Right lobe of liver (tissue), 6 donors: ENCODE measurements at regions not wholly inside any gene's neighbourhood (a gene's known extent, or its start where the extent isn't known, plus 50 kb on each side); places are given as distances from the start of the nearest gene placed in this dataset.
"Not testable (repeated sequence)": the region's sequence is repeated elsewhere in the genome, so short reads cannot be mapped to it uniquely, and the experiment has no call there.

Source experiments
- ATAC-seq, 4 donors: fragments of 200-7000 bp; cut with Tn5 transposase; one replicate each; pipeline ENCODE4 v1.9.1; 2020; ENCODE audit warnings: mild to moderate bottlenecking in 4 of 4, moderate library complexity in 4 of 4
- DNase-seq, 3 donors: peaks; one replicate each; pipeline ENCODE4 v3.0.0-alpha.2; 2020
- H3K27ac ChIP-seq, 3 donors: fragments of 200-600 bp; one replicate each; pipeline ENCODE4 v1.8.0; 2022
- H3K27me3 ChIP-seq, 2 donors: fragments of 200-600 bp; one replicate each; pipeline ENCODE4 v1.8.0; 2022
- H3K36me3 ChIP-seq, 4 donors: fragments of 200-600 bp; sonication (generic) in 1 of 4; one replicate each; pipeline versions ENCODE4 v1.5.1 to v1.8.0; 2017 to 2022; ENCODE audit warnings: control low read depth in 1 of 4
- H3K4me1 ChIP-seq, 4 donors: fragments of 200-600 bp; sonication (generic) in 1 of 4; one replicate each; pipeline versions ENCODE4 v1.5.1 to v1.8.0; 2017 to 2022; ENCODE audit warnings: control low read depth in 1 of 4
- H3K4me3 ChIP-seq, 3 donors: fragments of 200-600 bp; one replicate each; pipeline ENCODE4 v1.8.0; 2022
- H3K9me3 ChIP-seq, 4 donors: fragments of 200-600 bp; sonication (generic) in 1 of 4; one replicate each; pipeline versions ENCODE4 v1.5.1 to v1.8.0; 2017 to 2022; ENCODE audit warnings: control low read depth in 1 of 4
- POLR2A ChIP-seq: fragments of 450-650 bp; IDR thresholded peaks from one replicate; pipeline ENCODE4 v1.6.1; 2017; ENCODE audit warnings: antibody characterized with exemption, mild to moderate bottlenecking
- WGBS: methylation state at CpG from one replicate; pipeline ENCODE4 v1.1.6; 2018; ENCODE audit warnings: low coverage, low lambda C conversion rate; ENCODE audit not compliant: insufficient coverage; ENCODE audit errors: missing lambda C conversion rate; 5-methylcytosine and 5-hydroxymethylcytosine counted together
- intact Hi-C, 2 donors: fragments of 100-400 bp; cut with DNase I; formaldehyde crosslinking; loops; one replicate each; pipeline versions ENCODE4 v1.11.2 to v1.14.1; 2022
- TF ChIP-seq, protein P1 (sequence below), 4 donors: fragments of 200-600 bp in 3 of 4; fragments of 450-650 bp in 1 of 4; IDR thresholded peaks; one replicate each; pipeline versions ENCODE4 v1.5.1 to v1.8.0; 2016 to 2022; ENCODE audit warnings: antibody characterized with exemption in 4 of 4, mild to moderate bottlenecking in 2 of 4
- donor health status: DM: no; HTN: yes; CAD: no.
- donor health status: DM: no; HTN: no; CAD: no.
- donor health status: DM: no; HTN: no; CAD: no.
- donor health status: DM: no; HTN: yes; CAD: no.
- donor health status: DM: no; HTN: yes; CAD: no.

DNA sequence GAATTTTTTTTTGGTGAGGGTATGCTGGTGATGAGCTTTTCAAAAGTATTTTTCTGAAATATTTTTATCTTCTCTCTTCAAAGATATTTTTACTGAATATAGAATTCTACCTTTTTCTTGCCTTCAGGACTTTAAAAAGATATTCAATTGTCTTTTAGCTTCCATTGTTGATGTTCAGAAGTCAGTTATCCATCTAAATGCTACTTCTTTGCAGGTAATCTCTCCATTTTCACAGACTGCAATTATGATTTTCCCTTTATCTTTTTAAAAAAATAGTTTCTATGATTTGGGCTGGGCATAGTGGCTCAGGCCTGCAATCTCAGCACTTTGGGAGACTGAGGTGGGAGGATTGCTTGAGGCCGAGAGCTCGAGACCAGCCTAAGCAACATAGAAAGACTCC is 222.4 kb downstream of the IL20RB start:
- no peaks in the 10 kb centered on the region for H3K4me1 ChIP-seq
- no peaks in the 10 kb centered on the region for H3K27me3 ChIP-seq
- no peak overlapping the region for H3K27ac ChIP-seq
- WGBS = 78% methylated on average over 2 of the region's 2 CpGs
- no peak for TF ChIP-seq POLR2A
- TF ChIP-seq, protein P1, sequence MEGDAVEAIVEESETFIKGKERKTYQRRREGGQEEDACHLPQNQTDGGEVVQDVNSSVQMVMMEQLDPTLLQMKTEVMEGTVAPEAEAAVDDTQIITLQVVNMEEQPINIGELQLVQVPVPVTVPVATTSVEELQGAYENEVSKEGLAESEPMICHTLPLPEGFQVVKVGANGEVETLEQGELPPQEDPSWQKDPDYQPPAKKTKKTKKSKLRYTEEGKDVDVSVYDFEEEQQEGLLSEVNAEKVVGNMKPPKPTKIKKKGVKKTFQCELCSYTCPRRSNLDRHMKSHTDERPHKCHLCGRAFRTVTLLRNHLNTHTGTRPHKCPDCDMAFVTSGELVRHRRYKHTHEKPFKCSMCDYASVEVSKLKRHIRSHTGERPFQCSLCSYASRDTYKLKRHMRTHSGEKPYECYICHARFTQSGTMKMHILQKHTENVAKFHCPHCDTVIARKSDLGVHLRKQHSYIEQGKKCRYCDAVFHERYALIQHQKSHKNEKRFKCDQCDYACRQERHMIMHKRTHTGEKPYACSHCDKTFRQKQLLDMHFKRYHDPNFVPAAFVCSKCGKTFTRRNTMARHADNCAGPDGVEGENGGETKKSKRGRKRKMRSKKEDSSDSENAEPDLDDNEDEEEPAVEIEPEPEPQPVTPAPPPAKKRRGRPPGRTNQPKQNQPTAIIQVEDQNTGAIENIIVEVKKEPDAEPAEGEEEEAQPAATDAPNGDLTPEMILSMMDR (IDR thresholded peaks at IDR 0.05) = no peak
- intact Hi-C loops = no loop called here
- DNase-seq (no peak), ATAC-seq (no peak)
- no peak overlapping the region for H3K4me3 ChIP-seq
- H3K9me3 ChIP-seq = no peaks in the 10 kb centered on the region
- no peaks in the 10 kb centered on the region for H3K36me3 ChIP-seq

DNA sequence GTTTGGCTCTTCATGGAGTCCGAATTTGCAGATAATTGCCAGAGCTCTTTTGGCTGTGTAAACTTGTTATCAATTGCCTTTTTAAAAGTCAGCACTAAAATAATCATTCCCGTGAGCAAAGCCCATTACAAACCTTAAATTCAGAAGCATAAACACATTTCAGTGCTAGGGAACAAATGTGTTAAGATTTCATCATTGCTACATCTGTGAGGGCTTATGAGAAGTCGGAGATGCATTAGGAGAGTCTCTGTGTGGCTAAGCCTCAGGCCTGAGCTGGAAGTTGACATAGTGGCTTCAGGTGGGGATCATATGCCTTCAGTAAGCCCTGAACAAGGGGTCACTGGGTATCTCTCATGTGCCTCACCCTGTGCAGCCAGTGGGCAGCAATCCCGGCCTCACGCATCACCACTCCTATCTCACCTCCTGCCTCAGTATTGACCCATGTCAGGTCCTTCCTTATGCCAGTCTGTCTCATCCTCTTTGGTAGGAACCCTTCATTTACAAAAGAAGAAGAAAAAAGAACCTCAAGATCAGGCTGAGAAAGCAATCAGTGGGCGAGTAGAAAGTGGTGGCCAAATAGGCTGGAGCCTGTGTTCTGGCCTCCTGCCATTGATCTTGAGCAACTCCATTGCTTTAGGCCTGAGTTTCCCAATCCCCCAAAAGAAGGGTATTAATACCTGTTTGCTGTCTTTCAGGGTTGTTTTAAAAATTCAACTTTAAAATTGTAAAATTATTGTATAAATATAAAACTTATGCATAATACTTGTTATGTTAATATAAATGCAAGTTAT is 233.5 kb downstream of the IL20RB start:
- Histone ChIP-seq H3K4me1 (no peaks in the 10 kb centered on the region), H3K9me3 (no peaks in the 10 kb centered on the region), H3K4me3 (no peak overlapping the region), H3K27me3 (no peaks in the 10 kb centered on the region), H3K36me3 (no peaks in the 10 kb centered on the region), H3K27ac (no peak overlapping the region)
- WGBS = 57% methylated on average over 5 of the region's 6 CpGs
- TF ChIP-seq POLR2A = no peak
- TF ChIP-seq, protein P1 (IDR thresholded peaks at IDR 0.05) = no peak
- ATAC-seq (peak in 2 of 4 donors; percentile 52 to 54), DNase-seq (peak in 1 of 3 donors; percentile 27)
- intact Hi-C loops = no loop called here

DNA sequence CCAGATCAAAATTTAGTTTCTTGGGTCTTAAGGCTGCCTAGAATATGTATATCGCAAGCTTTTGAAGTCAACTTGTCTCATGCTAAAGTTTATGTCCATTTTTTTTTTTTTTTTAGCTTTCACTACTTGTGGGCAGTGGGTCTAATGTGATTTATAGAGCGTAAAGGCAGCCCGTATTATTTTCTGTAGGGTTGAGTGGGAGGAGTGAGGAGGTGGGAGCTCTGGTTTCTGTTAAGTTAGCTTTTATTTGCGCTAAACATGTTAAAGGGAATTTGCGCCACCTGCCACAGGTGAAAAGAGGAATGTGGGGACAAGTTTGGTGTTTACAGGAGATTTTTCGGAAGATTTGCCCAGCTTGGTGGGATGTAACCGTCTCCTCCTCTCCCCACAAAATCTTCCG is 234.2 kb downstream of the IL20RB start:
- Histone ChIP-seq H3K36me3 (no peaks in the 10 kb centered on the region), H3K4me1 (no peaks in the 10 kb centered on the region), H3K9me3 (no peaks in the 10 kb centered on the region), H3K27ac (no peak overlapping the region), H3K4me3 (no peak overlapping the region), H3K27me3 (no peaks in the 10 kb centered on the region)
- 67% methylated on average over 8 of the region's 8 CpGs for WGBS
- intact Hi-C loops = no loop called here
- ATAC-seq (no peak), DNase-seq (no peak)
- TF ChIP-seq, protein P1 (IDR thresholded peaks at IDR 0.05) = no peak
- no peak for TF ChIP-seq POLR2A

DNA sequence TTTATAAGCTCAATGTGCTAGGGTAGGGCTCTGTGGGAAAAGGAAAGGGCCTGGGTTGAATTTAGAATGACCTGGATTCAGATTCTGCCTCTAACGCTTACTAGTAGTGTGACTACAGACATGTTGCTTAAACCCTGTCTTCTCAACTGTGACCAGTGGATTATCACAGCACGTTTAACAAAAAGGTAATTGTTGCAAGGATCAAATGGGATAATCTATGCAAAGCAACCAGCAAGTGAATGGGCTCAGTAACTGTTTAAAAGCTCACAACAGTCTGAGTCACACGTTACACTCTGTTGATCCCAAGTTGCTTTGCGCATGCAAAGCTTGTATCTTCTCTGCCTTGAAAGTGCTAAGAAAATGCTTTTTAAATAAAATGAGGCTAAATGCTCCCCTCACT is 236.5 kb downstream of the IL20RB start:
- TF ChIP-seq, protein P1 (IDR thresholded peaks at IDR 0.05) = no peak
- TF ChIP-seq POLR2A = no peak
- Histone ChIP-seq H3K27me3 (no peaks in the 10 kb centered on the region), H3K4me3 (no peak overlapping the region), H3K27ac (no peak overlapping the region), H3K36me3 (no peaks in the 10 kb centered on the region), H3K4me1 (no peaks in the 10 kb centered on the region), H3K9me3 (no peaks in the 10 kb centered on the region)
- intact Hi-C loops = no loop called here
- 54% methylated on average over 4 of the region's 4 CpGs for WGBS
- ATAC-seq (no peak), DNase-seq (no peak)

DNA sequence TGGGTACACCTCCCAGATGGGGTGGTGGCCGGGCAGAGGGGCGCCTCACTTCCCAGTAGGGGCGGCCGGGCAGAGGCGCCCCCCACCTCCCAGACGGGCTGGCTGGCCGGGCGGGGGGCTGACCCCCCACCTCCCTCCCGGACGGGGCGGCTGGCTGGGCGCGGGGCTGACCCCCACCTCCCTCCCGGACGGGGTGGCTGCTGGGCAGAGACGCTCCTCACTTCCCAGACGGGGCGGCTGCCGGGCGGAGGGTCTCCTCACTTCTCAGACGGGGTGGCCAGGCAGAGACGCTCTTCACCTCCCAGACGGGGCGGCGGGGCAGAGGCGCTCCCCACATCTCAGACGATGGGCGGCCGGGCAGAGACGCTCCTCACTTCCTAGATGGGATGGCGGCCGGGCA is 240.6 kb downstream of the IL20RB start:
- H3K36me3 ChIP-seq, ATAC-seq, H3K27me3 ChIP-seq, H3K4me3 ChIP-seq, DNase-seq, H3K4me1 ChIP-seq, H3K27ac ChIP-seq, H3K9me3 ChIP-seq, intact Hi-C loops: not testable (repeated sequence)
- WGBS = 83% methylated on average over 3 of the region's 32 CpGs
